Gastroesophageal sphincter (tissue), 4 donors: ENCODE measurements at regions not wholly inside any gene's neighbourhood (a gene's known extent, or its start where the extent isn't known, plus 50 kb on each side); places are given as distances from the start of the nearest gene placed in this dataset.

Experiments
- ATAC-seq: fragments of 150-250 bp; one replicate; pipeline ENCODE4 v1.9.1; 2016; ENCODE audit warnings: mild to moderate bottlenecking, moderate library complexity
- H3K27ac ChIP-seq, 4 donors: fragments of 200-600 bp; sonication (generic) in 3 of 4; 1 replicate in 3 of 4; 2 replicates in 1 of 4; pipeline ENCODE4 v1.5.1; 2016 to 2019
- H3K27me3 ChIP-seq: fragments of 200-600 bp; sonication (generic); one replicate; pipeline ENCODE4 v1.5.1; 2019
- H3K36me3 ChIP-seq, 2 donors: fragments of 200-600 bp; sonication (generic); one replicate each; pipeline ENCODE4 v1.5.1; 2019; ENCODE audit warnings: control low read depth in 1 of 2
- H3K4me1 ChIP-seq, 3 donors: fragments of 200-600 bp; sonication (generic); 1 replicate in 2 of 3; 2 replicates in 1 of 3; pipeline ENCODE4 v1.5.1; 2016 to 2019; ENCODE audit warnings: control low read depth in 2 of 3
- H3K4me3 ChIP-seq, 2 donors: fragments of 200-600 bp; sonication (generic); one replicate each; pipeline ENCODE4 v1.5.1; 2019; ENCODE audit warnings: mild to moderate bottlenecking in 1 of 2, moderate library complexity in 1 of 2
- H3K9me3 ChIP-seq, 3 donors: fragments of 200-600 bp; sonication (generic); one replicate each; pipeline ENCODE4 v1.5.1; 2017 to 2019; ENCODE audit warnings: control low read depth in 2 of 3
- EP300 ChIP-seq: sonication (generic); formaldehyde crosslinking; IDR thresholded peaks from one replicate; pipeline ENCODE4 v1.6.1; 2017; ENCODE audit warnings: antibody characterized with exemption, mild to moderate bottlenecking
- POLR2A ChIP-seq, 2 donors: fragments of 450-650 bp; IDR thresholded peaks; one replicate each; pipeline ENCODE4 v1.6.1; 2017; ENCODE audit warnings: antibody characterized with exemption in 2 of 2, mild to moderate bottlenecking in 2 of 2, moderate library complexity in 1 of 2
- POLR2AphosphoS5 ChIP-seq: sonication (generic); formaldehyde crosslinking; IDR thresholded peaks from one replicate; pipeline ENCODE4 v1.6.1; 2017; ENCODE audit warnings: antibody characterized with exemption
- WGBS, 2 donors: methylation state at CpG; one replicate each; pipeline ENCODE4 v1.1.5; 2018; ENCODE audit warnings: low coverage in 1 of 2; 5-methylcytosine and 5-hydroxymethylcytosine counted together
- TF ChIP-seq, protein P1 (sequence below), 4 experiments: fragments of 200-600 bp in 2 of 4; fragments of 450-650 bp in 2 of 4; sonication (generic) in 1 of 4; IDR thresholded peaks; one replicate each; pipeline ENCODE4 v1.5.1; 2017 to 2019; ENCODE audit warnings: antibody characterized with exemption in 4 of 4, mild to moderate bottlenecking in 2 of 4, moderate library complexity in 2 of 4

DNA sequence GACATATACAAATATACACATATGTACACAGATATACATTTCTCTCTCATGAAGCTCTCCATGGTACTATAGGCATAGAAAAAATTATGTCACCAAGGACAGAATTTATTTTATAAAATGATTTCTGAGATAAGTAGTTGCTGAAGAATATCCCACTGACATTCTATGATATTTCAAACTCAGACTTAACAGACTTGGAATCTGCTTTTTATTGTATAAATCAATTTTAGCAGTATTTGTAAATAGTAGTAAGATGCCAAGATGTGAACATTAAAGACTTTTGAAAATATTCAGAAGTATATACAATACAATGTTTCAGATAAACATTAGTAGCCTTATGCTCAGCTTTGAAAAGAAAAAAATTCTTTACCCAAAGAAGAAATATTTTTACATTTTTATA lies 107.4 kb upstream of the ARGLU1 start:
- TF ChIP-seq POLR2AphosphoS5 (no peak), POLR2A (IDR thresholded peaks at IDR 0.05) (no peak), EP300 (no peak)
- TF ChIP-seq, protein P1, sequence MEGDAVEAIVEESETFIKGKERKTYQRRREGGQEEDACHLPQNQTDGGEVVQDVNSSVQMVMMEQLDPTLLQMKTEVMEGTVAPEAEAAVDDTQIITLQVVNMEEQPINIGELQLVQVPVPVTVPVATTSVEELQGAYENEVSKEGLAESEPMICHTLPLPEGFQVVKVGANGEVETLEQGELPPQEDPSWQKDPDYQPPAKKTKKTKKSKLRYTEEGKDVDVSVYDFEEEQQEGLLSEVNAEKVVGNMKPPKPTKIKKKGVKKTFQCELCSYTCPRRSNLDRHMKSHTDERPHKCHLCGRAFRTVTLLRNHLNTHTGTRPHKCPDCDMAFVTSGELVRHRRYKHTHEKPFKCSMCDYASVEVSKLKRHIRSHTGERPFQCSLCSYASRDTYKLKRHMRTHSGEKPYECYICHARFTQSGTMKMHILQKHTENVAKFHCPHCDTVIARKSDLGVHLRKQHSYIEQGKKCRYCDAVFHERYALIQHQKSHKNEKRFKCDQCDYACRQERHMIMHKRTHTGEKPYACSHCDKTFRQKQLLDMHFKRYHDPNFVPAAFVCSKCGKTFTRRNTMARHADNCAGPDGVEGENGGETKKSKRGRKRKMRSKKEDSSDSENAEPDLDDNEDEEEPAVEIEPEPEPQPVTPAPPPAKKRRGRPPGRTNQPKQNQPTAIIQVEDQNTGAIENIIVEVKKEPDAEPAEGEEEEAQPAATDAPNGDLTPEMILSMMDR (IDR thresholded peaks at IDR 0.05) = no peak
- no peak overlapping the region for H3K4me3 ChIP-seq
- no peak for ATAC-seq
- H3K36me3 ChIP-seq = no peaks in the 10 kb centered on the region
- H3K27me3 ChIP-seq = no peaks in the 10 kb centered on the region
- H3K27ac ChIP-seq = no peak overlapping the region
- H3K9me3 ChIP-seq = no peaks in the 10 kb centered on the region
- no peaks in the 10 kb centered on the region for H3K4me1 ChIP-seq

DNA sequence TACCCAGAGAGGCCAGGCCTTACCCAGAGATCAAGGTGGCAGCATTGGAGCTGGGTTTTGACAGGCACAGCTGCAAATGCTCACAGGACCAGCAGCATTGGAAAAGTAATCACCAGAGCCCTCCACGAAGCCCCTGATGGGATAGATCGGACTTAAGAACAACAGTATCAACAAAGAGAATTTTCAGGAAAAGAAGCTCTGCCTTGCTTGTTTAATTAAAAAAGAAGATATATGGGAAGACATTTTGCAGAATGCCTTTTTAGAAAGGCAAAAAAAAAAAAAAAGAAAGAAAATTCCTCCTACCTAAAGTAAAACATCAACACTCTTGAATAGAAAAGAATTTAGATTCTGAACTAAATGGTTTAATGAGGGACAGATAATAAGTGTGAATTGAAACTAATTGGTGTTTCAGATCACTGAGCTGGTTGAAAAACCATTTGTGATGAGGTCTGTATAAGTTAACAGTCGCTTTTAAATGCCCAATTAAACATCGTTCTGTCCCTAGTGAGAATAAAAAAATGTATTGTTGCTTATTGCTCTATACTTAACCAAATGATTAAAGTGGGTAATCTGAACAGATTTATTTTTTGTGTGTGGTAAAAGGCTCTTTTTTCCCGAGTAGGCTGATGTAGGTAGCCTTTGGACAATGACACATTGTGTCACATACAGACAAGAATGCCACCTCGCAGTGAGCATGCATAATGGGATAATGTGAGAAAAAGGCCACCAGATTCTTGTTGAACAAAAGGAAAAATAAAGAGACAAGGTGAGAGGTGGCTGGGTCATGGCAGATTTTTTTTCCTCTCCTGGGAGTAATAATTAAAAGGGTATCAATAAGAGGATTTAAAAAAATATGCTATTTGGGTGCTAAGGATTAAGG lies 93.0 kb upstream of the ARGLU1 start:
- Histone ChIP-seq H3K27ac (no peak overlapping the region), H3K36me3 (no peaks in the 10 kb centered on the region), H3K4me3 (no peak overlapping the region), H3K9me3 (no peaks in the 10 kb centered on the region), H3K4me1 (no peaks in the 10 kb centered on the region), H3K27me3 (no peaks in the 10 kb centered on the region)
- WGBS, 2 donors = 78 to 91% methylated on average over 4 to 6 of the region's 6 CpGs
- TF ChIP-seq, protein P1 (IDR thresholded peaks at IDR 0.05) = no peak
- TF ChIP-seq POLR2A (IDR thresholded peaks at IDR 0.05) (no peak), POLR2AphosphoS5 (no peak), EP300 (no peak)
- ATAC-seq = no peak

DNA sequence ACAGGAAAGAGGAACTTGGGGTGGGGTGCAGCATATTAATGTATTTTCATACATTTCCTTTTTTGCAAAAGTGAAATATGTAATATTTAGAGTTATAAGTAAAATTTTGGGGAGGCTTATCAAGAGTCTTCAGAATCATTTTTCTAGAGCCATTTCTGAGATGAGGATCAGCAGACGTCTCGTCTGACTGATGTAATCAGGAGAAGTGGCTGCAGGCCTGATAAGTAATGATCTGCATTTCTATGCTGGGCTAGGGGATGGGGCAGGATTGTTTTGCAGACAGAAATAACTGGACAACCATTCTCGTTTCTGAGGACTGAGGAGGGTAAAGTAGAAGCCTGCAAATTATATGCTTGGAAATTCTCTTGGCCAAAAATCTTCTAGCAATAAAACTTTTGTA lies 89.2 kb upstream of the ARGLU1 start:
- 31 to 58% methylated on average over 3 of the region's 3 CpGs for WGBS, 2 donors
- no peak for ATAC-seq
- H3K36me3 ChIP-seq = no peaks in the 10 kb centered on the region
- H3K27ac ChIP-seq = no peak overlapping the region
- no peaks in the 10 kb centered on the region for H3K4me1 ChIP-seq
- TF ChIP-seq, protein P1 (IDR thresholded peaks at IDR 0.05) = no peak
- TF ChIP-seq EP300 = no peak
- TF ChIP-seq POLR2A (IDR thresholded peaks at IDR 0.05) = no peak
- TF ChIP-seq POLR2AphosphoS5 = no peak
- H3K4me3 ChIP-seq = no peak overlapping the region
- H3K9me3 ChIP-seq = no peaks in the 10 kb centered on the region
- no peaks in the 10 kb centered on the region for H3K27me3 ChIP-seq

DNA sequence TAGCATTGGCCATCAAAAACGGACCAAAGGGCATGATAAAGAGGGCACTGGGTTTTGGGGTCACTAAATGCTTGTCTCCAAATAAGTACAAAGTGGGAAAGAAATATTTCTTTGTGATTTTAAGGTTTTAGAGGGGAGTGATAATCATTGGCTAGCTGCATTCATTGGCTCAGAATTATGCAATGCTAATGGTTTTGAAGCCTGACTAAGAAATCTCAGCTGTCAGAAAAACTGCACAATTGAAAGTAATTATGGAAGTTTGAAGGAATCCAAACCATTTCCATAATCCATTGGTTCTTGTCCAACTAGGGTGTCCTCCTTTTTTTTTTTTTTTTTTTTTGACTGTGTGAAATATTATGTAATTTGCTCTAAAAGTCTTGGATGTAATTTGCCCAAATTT lies 88.2 kb upstream of the ARGLU1 start:
- H3K27ac ChIP-seq = no peak overlapping the region
- no peaks in the 10 kb centered on the region for H3K27me3 ChIP-seq
- H3K36me3 ChIP-seq = no peaks in the 10 kb centered on the region
- H3K4me3 ChIP-seq = no peak overlapping the region
- H3K4me1 ChIP-seq = no peaks in the 10 kb centered on the region
- TF ChIP-seq, protein P1 (IDR thresholded peaks at IDR 0.05) = no peak
- no peaks in the 10 kb centered on the region for H3K9me3 ChIP-seq
- 50 to 56% methylated on average over 1 of the region's 1 CpG for WGBS, 2 donors
- no peak for ATAC-seq

DNA sequence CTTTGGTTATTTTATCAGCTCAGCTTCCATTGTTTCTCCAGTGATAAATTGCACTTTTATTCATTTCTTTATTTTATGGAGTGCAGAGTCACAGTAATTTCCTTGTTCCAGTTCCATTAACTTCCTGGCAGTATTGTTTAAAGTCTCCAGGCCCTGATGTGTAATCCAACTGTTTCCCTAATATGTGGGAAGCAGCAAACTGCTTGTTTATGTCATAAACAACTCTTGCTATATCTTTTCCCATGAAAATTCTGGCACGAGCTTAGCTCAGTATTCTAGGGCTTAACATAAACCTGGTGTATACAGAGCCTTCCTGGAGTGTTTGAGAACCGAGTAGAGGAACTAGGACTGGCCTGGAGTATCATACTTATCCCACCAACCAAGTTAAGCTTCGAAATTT lies 83.5 kb upstream of the ARGLU1 start:
- 79 to 92% methylated on average over 3 of the region's 3 CpGs for WGBS, 2 donors
- H3K4me1 ChIP-seq = no peaks in the 10 kb centered on the region
- H3K4me3 ChIP-seq = no peak overlapping the region
- no peaks in the 10 kb centered on the region for H3K27me3 ChIP-seq
- H3K36me3 ChIP-seq = no peaks in the 10 kb centered on the region
- H3K27ac ChIP-seq = no peak overlapping the region
- no peaks in the 10 kb centered on the region for H3K9me3 ChIP-seq
- TF ChIP-seq EP300 (no peak), POLR2AphosphoS5 (no peak), POLR2A (IDR thresholded peaks at IDR 0.05) (no peak)
- TF ChIP-seq, protein P1 (IDR thresholded peaks at IDR 0.05) = no peak
- ATAC-seq = no peak
